A673 (cell line): ENCODE measurements at regions not wholly inside any gene's neighbourhood (a gene's known extent, or its start where the extent isn't known, plus 50 kb on each side); places are given as distances from the start of the nearest gene placed in this dataset.

Experiments used
- BruUV-seq: library from RNA; stranded (reverse); fragments of 400-500 nt; replicated peaks from 2 replicates; lab custom pipeline; 2021; lab: Mats Ljungman, UMichigan
- CTCF ChIA-PET: fragments of 300-600 bp; sonication (Branson Sonifier 250); formaldehyde crosslinking; loops from one replicate; lab custom pipeline; 2022; ENCODE audit warnings: antibody characterized with exemption; lab: Charles Lee
- POLR2A ChIA-PET: fragments of 300-600 bp; sonication (Branson Sonifier 250); formaldehyde crosslinking; loops from one replicate; lab custom pipeline; 2022; ENCODE audit warnings: antibody characterized with exemption; ENCODE audit not compliant: low non-redundant PET; lab: Charles Lee
- DNase-seq: peaks from one replicate; pipeline ENCODE4 v3.0.0-alpha.2; 2015; ENCODE audit warnings: low spot score
- H3K27ac ChIP-seq: fragments of 200-600 bp; sonication (generic); 2 replicates; pipeline ENCODE4 v1.5.1; 2016; ENCODE audit warnings: mixed run types, low read depth, mild to moderate bottlenecking, mixed read lengths, antibody characterized with exemption, low read length; ENCODE audit not compliant: poor library complexity, severe bottlenecking
- H3K27me3 ChIP-seq: fragments of 200-600 bp; sonication (generic); replicated peaks from 2 replicates; pipeline ENCODE4 v1.6.1; 2017; ENCODE audit warnings: mixed run types, low read depth, mild to moderate bottlenecking, mixed read lengths, antibody characterized with exemption, low read length; ENCODE audit not compliant: insufficient read depth, poor library complexity
- H3K36me3 ChIP-seq: fragments of 200-600 bp; sonication (generic); 2 replicates; pipeline ENCODE4 v1.6.1; 2016; ENCODE audit warnings: mixed run types, mild to moderate bottlenecking, mixed read lengths, antibody characterized with exemption, low read length; ENCODE audit not compliant: insufficient read depth, poor library complexity, severe bottlenecking
- H3K4me1 ChIP-seq: fragments of 200-600 bp; sonication (generic); 2 replicates; pipeline ENCODE4 v1.6.1; 2017; ENCODE audit warnings: mixed run types, mild to moderate bottlenecking, mixed read lengths, antibody characterized with exemption, low read length; ENCODE audit not compliant: insufficient read depth, poor library complexity, severe bottlenecking
- H3K4me3 ChIP-seq: fragments of 200-600 bp; sonication (generic); 2 replicates; pipeline ENCODE4 v1.5.1; 2016; ENCODE audit warnings: low read depth, mixed run types, mild to moderate bottlenecking, mixed read lengths, low read length; ENCODE audit not compliant: poor library complexity, severe bottlenecking
- H3K9me3 ChIP-seq: fragments of 200-600 bp; sonication (generic); 2 replicates; pipeline ENCODE4 v1.6.1; 2016; ENCODE audit warnings: mixed run types, low read depth, mild to moderate bottlenecking, mixed read lengths, antibody characterized with exemption, low read length; ENCODE audit not compliant: poor library complexity, severe bottlenecking
- EZH2 ChIP-seq: fragments of 200-600 bp; sonication (generic); IDR thresholded peaks from 2 replicates; pipeline ENCODE4 v1.6.1; 2017; ENCODE audit warnings: borderline replicate concordance, low read depth, mild to moderate bottlenecking, mixed read lengths, antibody characterized with exemption, low read length; ENCODE audit not compliant: poor library complexity, severe bottlenecking
- intact Hi-C: fragments of 100-400 bp; cut with micrococcal nuclease; formaldehyde crosslinking; loops from one replicate; pipeline ENCODE4 v1.10.0; 2022; ENCODE audit not compliant: unreplicated experiment
- TF ChIP-seq, protein P1 (sequence below): fragments of 300-800, 200-600 bp; sonication (generic); conservative IDR thresholded peaks from 2 replicates; pipeline ENCODE4 v1.5.1; 2017; ENCODE audit warnings: low read depth, mild to moderate bottlenecking, antibody characterized with exemption, low read length, moderate library complexity, mixed read lengths

DNA sequence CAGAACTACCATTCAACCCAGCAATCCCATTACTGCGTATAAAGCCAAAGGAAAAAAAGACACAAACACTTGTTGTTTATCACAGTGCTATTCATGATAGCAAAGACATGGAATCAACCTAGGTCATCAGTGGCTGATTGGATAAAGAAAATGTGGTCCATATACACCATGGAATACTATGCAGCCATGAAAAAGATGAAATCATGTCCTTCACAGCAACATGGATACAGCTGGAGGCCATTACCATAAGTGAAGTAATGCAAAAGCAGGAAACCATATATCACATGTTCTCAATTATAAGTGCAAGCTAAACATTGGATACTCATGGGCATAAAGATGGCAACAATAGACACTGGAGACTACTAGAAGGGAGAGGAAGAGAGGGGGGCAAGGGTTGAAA lies 299.6 kb downstream of the ADGRG6 start:
- H3K36me3 ChIP-seq: no peaks in the 10 kb centered on the region
- no peaks in the 10 kb centered on the region for H3K27me3 ChIP-seq
- POLR2A ChIA-PET: no interaction called here
- intact Hi-C loops: no loop called here
- DNase-seq: no peak
- no peaks in the 10 kb centered on the region for H3K4me1 ChIP-seq
- TF ChIP-seq EZH2: no peak
- TF ChIP-seq, protein P1, sequence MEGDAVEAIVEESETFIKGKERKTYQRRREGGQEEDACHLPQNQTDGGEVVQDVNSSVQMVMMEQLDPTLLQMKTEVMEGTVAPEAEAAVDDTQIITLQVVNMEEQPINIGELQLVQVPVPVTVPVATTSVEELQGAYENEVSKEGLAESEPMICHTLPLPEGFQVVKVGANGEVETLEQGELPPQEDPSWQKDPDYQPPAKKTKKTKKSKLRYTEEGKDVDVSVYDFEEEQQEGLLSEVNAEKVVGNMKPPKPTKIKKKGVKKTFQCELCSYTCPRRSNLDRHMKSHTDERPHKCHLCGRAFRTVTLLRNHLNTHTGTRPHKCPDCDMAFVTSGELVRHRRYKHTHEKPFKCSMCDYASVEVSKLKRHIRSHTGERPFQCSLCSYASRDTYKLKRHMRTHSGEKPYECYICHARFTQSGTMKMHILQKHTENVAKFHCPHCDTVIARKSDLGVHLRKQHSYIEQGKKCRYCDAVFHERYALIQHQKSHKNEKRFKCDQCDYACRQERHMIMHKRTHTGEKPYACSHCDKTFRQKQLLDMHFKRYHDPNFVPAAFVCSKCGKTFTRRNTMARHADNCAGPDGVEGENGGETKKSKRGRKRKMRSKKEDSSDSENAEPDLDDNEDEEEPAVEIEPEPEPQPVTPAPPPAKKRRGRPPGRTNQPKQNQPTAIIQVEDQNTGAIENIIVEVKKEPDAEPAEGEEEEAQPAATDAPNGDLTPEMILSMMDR: no peak
- no peaks in the 10 kb centered on the region for H3K9me3 ChIP-seq
- H3K27ac ChIP-seq: no peak overlapping the region
- no peak overlapping the region for H3K4me3 ChIP-seq
- BruUV-seq: no TSS peak
- CTCF ChIA-PET: no interaction called here

DNA sequence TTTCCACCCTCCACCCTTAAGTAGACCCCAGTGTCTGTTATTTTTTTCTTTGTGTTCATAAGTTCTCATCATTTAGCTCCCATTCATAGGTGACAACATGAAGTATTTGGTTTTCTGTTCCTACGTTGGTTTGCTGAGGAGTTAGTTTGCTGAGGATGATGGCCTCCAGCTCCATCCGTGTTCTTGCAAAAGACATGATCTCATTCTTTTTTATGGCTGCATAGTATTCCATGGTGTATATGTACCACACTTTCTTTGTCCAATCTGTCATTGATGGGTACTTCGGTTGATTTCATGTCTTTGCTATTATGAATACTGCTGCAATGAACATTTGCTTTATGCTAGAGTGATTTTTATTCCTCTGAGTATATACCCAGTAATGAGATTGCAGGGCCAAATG lies 301.2 kb downstream of the ADGRG6 start:
- no peaks in the 10 kb centered on the region for H3K27me3 ChIP-seq
- TF ChIP-seq EZH2: no peak
- TF ChIP-seq, protein P1: no peak
- ChIA-PET CTCF (no interaction called here), POLR2A (no interaction called here)
- H3K4me1 ChIP-seq: no peaks in the 10 kb centered on the region
- H3K9me3 ChIP-seq: no peaks in the 10 kb centered on the region
- no peak for DNase-seq
- intact Hi-C loops: no loop called here
- H3K36me3 ChIP-seq: no peaks in the 10 kb centered on the region
- H3K27ac ChIP-seq: no peak overlapping the region
- H3K4me3 ChIP-seq: no peak overlapping the region
- no TSS peak for BruUV-seq

DNA sequence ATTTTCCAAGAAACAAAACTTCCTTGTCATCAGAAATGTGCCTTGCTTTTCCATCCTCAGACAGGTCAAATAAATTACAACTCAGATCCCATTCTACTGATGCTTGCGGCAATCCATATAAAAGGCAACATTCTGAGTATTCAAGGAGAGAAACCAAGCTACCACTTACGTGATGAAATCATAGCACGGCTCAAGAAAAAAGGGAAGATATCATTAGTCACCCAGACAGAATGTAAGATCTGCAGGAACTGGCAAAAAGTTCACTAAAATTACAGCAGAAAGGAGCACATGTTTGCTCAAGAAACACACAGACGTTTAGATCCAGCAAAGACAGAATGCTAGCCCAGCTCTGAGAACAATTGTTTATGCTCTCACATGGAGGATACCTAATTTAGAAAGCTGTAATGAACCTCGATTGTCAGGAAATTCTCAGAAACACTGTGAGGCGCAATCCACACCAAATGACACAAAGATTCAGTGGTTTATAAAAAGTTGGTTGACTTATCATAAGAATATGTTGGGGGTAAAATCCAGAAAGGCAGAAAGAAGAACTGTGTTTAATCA lies 304.2 kb downstream of the ADGRG6 start:
- Histone ChIP-seq H3K4me3 (no peak overlapping the region), H3K4me1 (no peaks in the 10 kb centered on the region), H3K27me3 (no peaks in the 10 kb centered on the region), H3K36me3 (no peaks in the 10 kb centered on the region), H3K27ac (no peak overlapping the region), H3K9me3 (no peaks in the 10 kb centered on the region)
- intact Hi-C loops: no loop called here
- CTCF ChIA-PET: no interaction called here
- no peak for DNase-seq
- TF ChIP-seq, protein P1: no peak
- no peak for TF ChIP-seq EZH2
- BruUV-seq: no TSS peak
- POLR2A ChIA-PET: no interaction called here
